Calu3 (cell line): ENCODE measurements at regions not wholly inside any gene's neighbourhood (a gene's known extent, or its start where the extent isn't known, plus 50 kb on each side); places are given as distances from the start of the nearest gene placed in this dataset.

ENCODE experiments used
- BruUV-seq: library from RNA; stranded (reverse); fragments of 400-500 nt; replicated peaks from 2 replicates; lab custom pipeline; 2021; lab: Mats Ljungman, UMichigan
- CTCF ChIA-PET: fragments of 300-600 bp; sonication (Branson Sonifier 250); formaldehyde crosslinking; loops from one replicate; lab custom pipeline; 2022; ENCODE audit warnings: antibody characterized with exemption; lab: Charles Lee
- DNase-seq: peaks from one replicate; pipeline ENCODE4 v3.0.0; 2022
- H3K27ac Mint-ChIP-seq: one replicate; pipeline ENCODE4 v1.8.0; 2022; ENCODE audit warnings: mixed read lengths; ENCODE audit not compliant: unreplicated experiment
- H3K27me3 Mint-ChIP-seq: one replicate; pipeline ENCODE4 v1.8.0; 2022; ENCODE audit warnings: mixed read lengths; ENCODE audit not compliant: unreplicated experiment
- H3K36me3 Mint-ChIP-seq: one replicate; pipeline ENCODE4 v1.8.0; 2022; ENCODE audit warnings: mild to moderate bottlenecking, moderate library complexity, mixed read lengths; ENCODE audit not compliant: insufficient read depth, unreplicated experiment
- H3K4me1 Mint-ChIP-seq: one replicate; pipeline ENCODE4 v1.8.0; 2022; ENCODE audit warnings: mild to moderate bottlenecking, low read depth, mixed read lengths; ENCODE audit not compliant: unreplicated experiment
- H3K4me3 Mint-ChIP-seq: one replicate; pipeline ENCODE4 v1.8.0; 2022; ENCODE audit warnings: mild to moderate bottlenecking, low read depth, moderate library complexity, mixed read lengths; ENCODE audit not compliant: unreplicated experiment
- H3K9me3 Mint-ChIP-seq: one replicate; pipeline ENCODE4 v1.8.0; 2022; ENCODE audit warnings: low read depth, mixed read lengths; ENCODE audit not compliant: unreplicated experiment
- CTCF ChIP-seq: fragments of 200-600 bp; IDR thresholded peaks from one replicate; pipeline ENCODE4 v1.8.0; 2022; ENCODE audit warnings: antibody characterized with exemption; ENCODE audit not compliant: unreplicated experiment
- intact Hi-C: fragments of 100-400 bp; cut with micrococcal nuclease; formaldehyde crosslinking; loops from one replicate; pipeline ENCODE4 v1.10.0; 2022; ENCODE audit not compliant: unreplicated experiment

DNA sequence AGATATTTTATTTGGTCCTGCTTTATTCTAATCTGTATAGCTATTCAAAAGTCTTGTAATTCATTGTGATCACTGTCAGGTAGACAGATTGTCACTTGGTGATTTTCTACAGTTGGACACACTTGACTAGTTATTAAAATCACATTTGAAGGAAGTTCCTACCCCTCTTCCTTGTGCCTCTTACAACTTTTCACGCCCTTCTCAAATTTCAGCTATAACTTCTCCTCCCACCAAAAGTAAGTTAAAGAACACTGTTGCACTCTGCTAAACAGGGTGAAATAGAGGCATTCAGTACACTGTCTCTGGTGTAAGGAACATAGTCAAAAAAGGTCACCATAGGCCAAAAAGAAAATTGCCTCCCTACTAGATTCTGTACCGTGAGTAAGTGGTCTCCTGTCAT lies 142.1 kb upstream of the POU5F2 start:
- no peaks in the 10 kb centered on the region for H3K27me3 Mint-ChIP-seq
- intact Hi-C loops, result no loop called here
- H3K4me3 Mint-ChIP-seq, result no peak overlapping the region
- H3K36me3 Mint-ChIP-seq, result no peaks in the 10 kb centered on the region
- no peak for DNase-seq
- no peak overlapping the region for H3K27ac Mint-ChIP-seq
- peaks cover 23% of the 10 kb centered on the region for H3K4me1 Mint-ChIP-seq
- no peak for TF ChIP-seq CTCF
- CTCF ChIA-PET, result no interaction called here
- H3K9me3 Mint-ChIP-seq, result no peaks in the 10 kb centered on the region
- BruUV-seq, result no TSS peak

- peaks cover 19% of the 10 kb centered on the region for H3K4me1 Mint-ChIP-seq
- H3K27ac Mint-ChIP-seq, result no peak overlapping the region
- no peaks in the 10 kb centered on the region for H3K9me3 Mint-ChIP-seq
- intact Hi-C loops, result no loop called here
- no TSS peak for BruUV-seq
- H3K4me3 Mint-ChIP-seq, result no peak overlapping the region
- H3K36me3 Mint-ChIP-seq, result no peaks in the 10 kb centered on the region
- TF ChIP-seq CTCF, result no peak
- no peaks in the 10 kb centered on the region for H3K27me3 Mint-ChIP-seq
- no peak for DNase-seq
- CTCF ChIA-PET, result interaction anchor here (0.6 kb wide), 1 partner anchor 11 kb away, joined by 3 read pairs; no protein-coding TSS in a partner anchor
Measured at GRCh38 chr5:93875693-93876092, 134.3 kb upstream of the POU5F2 start.

DNA sequence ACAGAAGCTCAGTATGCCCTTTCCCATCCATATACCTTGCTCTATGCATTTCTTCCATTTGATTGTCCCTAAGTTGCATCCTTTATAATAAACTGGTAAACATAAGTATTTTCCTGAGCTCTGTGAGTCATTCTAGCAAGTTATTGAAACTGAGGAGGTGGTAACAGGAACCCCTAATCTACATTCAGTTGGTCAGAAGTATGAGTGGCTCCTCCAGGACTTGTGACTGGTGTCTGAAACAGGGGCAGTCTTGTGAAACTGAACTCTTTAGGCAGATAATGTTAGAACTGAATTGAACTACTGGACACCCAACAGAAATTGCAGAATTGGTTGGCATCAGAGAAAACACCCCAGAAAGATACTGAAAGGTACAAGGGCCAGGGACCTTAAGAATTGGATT lies 133.1 kb upstream of the POU5F2 start:
- intact Hi-C loops, result no loop called here
- Mint-ChIP-seq H3K27me3 (no peaks in the 10 kb centered on the region), H3K4me1 (peaks cover 29% of the 10 kb centered on the region), H3K4me3 (no peak overlapping the region), H3K27ac (peak overlapping the region; percentile 9), H3K9me3 (no peaks in the 10 kb centered on the region), H3K36me3 (no peaks in the 10 kb centered on the region)
- CTCF ChIA-PET, result interaction anchor here (0.6 to 1.0 kb wide), 3 partner anchors 20 to 1887 kb away, joined by 3 read pairs; partner anchors contain the start of gene NR2F1
- no peak for DNase-seq
- TF ChIP-seq CTCF, result no peak
- BruUV-seq, result no TSS peak

- no peak for TF ChIP-seq CTCF
- no TSS peak for BruUV-seq
- no peak for DNase-seq
- no peaks in the 10 kb centered on the region for H3K36me3 Mint-ChIP-seq
- H3K4me1 Mint-ChIP-seq, result peaks cover 29% of the 10 kb centered on the region
- peak overlapping the region; percentile 9 for H3K27ac Mint-ChIP-seq
- H3K27me3 Mint-ChIP-seq, result no peaks in the 10 kb centered on the region
- CTCF ChIA-PET, result interaction anchor here (0.6 to 1.0 kb wide), 4 partner anchors 20 to 1887 kb away, joined by 3 to 5 read pairs (median 3); partner anchors contain the start of gene NR2F1
- intact Hi-C loops, result no loop called here
- H3K9me3 Mint-ChIP-seq, result no peaks in the 10 kb centered on the region
- no peak overlapping the region for H3K4me3 Mint-ChIP-seq
Measured at GRCh38 chr5:93874080-93874479, 132.7 kb upstream of the POU5F2 start.
